ENCODE measurements at regions not wholly inside any gene's neighbourhood (a gene's known extent, or its start where the extent isn't known, plus 50 kb on each side); places are given as distances from the start of the nearest gene placed in this dataset.

GRCh38 chr13:37257706-37258105 is 152.2 kb upstream of the CSNK1A1L start:
- no peak for DNase-seq (ENCODE audit: low read depth in 1 of 2, low spot score in 1 of 2)
- in situ Hi-C loops (cut with HindIII; ENCODE audit: low pct_unique_long_range_greater_than_20kb, low sequenced_read_pairs) = no loop called here
- no peak for TF ChIP-seq JUND (IDR thresholded peaks at IDR 0.05; ENCODE audit: low read depth)

- TF ChIP-seq JUND (IDR thresholded peaks at IDR 0.05; ENCODE audit: low read depth) = no peak
- no peak for DNase-seq (ENCODE audit: low read depth in 1 of 2, low spot score in 1 of 2)
- in situ Hi-C loops (cut with HindIII; ENCODE audit: low pct_unique_long_range_greater_than_20kb, low sequenced_read_pairs) = no loop called here
These were observed 151.6 kb upstream of the CSNK1A1L start for GRCh38 chr13:37257051-37257450.

DNA sequence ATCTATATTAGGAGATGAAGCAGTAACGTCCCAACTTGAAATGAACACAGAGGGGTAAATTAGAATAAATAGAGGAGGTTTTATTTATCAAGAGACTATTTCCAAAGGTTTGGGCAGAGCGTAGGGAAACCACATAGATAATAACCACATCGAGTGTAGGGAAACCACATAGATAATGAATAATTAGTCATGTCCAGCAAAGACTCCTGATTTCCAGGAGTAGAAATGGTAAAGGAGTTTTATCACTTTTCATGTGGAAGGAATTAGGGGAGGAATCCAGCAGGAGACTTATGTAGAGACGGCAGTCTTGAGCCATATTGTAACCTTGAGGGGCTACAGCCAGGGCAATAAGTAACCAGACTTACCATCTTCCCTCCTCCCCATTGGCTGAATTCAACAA is 136.3 kb upstream of the CSNK1A1L start:
- in situ Hi-C loops (cut with HindIII; ENCODE audit: low pct_unique_long_range_greater_than_20kb, low sequenced_read_pairs) = no loop called here
- no peak for DNase-seq (ENCODE audit: low read depth in 1 of 2, low spot score in 1 of 2)
- TF ChIP-seq JUND (IDR thresholded peaks at IDR 0.05; ENCODE audit: low read depth) = no peak

DNA sequence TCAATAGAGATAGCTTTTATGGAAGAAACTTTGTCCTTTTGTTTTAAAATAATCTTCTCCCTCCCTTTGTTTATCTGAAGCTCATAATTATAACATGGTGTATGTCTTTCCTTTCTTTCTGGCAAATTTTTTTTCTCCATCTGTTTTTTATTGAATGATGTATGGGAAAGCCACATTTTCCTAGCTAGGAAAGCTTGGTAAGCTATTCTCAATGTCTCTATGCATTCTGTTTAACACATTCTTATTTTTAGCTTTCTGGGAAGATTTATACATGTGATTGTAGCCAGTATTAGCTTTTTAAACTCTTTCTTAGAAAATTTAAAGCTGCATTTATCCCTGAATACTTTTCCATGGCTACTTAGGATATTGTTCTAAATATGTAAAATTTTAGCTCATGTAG is 124.9 kb upstream of the CSNK1A1L start:
- no peak for DNase-seq (ENCODE audit: low read depth in 1 of 2, low spot score in 1 of 2)
- no peak for TF ChIP-seq JUND (IDR thresholded peaks at IDR 0.05; ENCODE audit: low read depth)
- in situ Hi-C loops (cut with HindIII; ENCODE audit: low pct_unique_long_range_greater_than_20kb, low sequenced_read_pairs) = no loop called here

- no peak for DNase-seq (ENCODE audit: low read depth in 1 of 2, low spot score in 1 of 2)
- no peak for TF ChIP-seq JUND (IDR thresholded peaks at IDR 0.05; ENCODE audit: low read depth)
- in situ Hi-C loops (cut with HindIII; ENCODE audit: low pct_unique_long_range_greater_than_20kb, low sequenced_read_pairs) = no loop called here
These were observed 124.5 kb upstream of the CSNK1A1L start for GRCh38 chr13:37229931-37230330.

DNA sequence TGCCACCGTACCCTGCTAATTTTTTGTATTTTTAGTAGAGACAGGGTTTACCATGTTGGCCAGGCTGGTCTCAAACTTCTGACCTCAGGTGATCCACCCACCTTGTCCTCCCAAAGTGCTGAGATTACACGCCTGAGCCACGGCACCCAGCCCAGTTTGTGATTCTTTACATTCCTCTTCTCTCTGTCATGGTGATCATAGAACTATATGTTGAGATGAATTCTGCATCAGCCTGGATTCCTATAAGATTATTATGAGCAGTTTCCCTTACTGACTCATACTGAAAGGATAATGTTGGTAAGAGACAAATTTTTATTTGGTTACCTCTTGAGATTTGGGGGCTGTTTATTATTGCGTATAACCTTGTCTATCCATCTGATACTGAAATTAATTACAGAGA is 121.5 kb upstream of the CSNK1A1L start:
- DNase-seq (ENCODE audit: low read depth in 1 of 2, low spot score in 1 of 2) = no peak
- no peak for TF ChIP-seq JUND (IDR thresholded peaks at IDR 0.05; ENCODE audit: low read depth)
- in situ Hi-C loops (cut with HindIII; ENCODE audit: low pct_unique_long_range_greater_than_20kb, low sequenced_read_pairs) = no loop called here

GRCh38 chr13:37225414-37226070 is 120.1 kb upstream of the CSNK1A1L start:
- TF ChIP-seq JUND (IDR thresholded peaks at IDR 0.05; ENCODE audit: low read depth) = no peak
- in situ Hi-C loops (cut with HindIII; ENCODE audit: low pct_unique_long_range_greater_than_20kb, low sequenced_read_pairs) = no loop called here
- DNase-seq (ENCODE audit: low read depth in 1 of 2, low spot score in 1 of 2) = no peak

DNA sequence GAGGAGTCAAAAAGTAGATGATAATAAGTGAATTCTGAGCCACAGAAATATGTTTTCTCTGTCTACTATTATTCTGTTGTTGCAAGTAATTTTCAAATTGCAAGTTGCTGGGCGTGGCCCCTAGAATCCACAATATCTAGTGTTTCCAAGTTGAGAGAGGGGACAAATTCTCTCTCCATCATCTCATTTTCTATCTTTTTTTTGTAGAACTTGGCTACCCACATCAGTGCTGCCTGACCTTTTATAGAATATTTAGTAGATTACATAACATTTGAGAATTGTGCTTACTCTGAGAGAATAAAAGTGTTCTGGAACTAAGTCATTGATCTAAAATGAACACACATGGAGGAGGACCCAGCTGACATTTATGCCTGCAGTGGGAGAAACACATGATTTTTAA is 110.9 kb upstream of the CSNK1A1L start:
- in situ Hi-C loops (cut with HindIII; ENCODE audit: low pct_unique_long_range_greater_than_20kb, low sequenced_read_pairs) = no loop called here
- TF ChIP-seq JUND (IDR thresholded peaks at IDR 0.05; ENCODE audit: low read depth) = no peak
- no peak for DNase-seq (ENCODE audit: low read depth in 1 of 2, low spot score in 1 of 2)

GRCh38 chr13:37212826-37213225 is 107.4 kb upstream of the CSNK1A1L start:
- no peak for TF ChIP-seq JUND (IDR thresholded peaks at IDR 0.05; ENCODE audit: low read depth)
- in situ Hi-C loops (cut with HindIII; ENCODE audit: low pct_unique_long_range_greater_than_20kb, low sequenced_read_pairs) = no loop called here
- no peak for DNase-seq (ENCODE audit: low read depth in 1 of 2, low spot score in 1 of 2)

GRCh38 chr13:37211487-37211886 is 106.0 kb upstream of the CSNK1A1L start:
- in situ Hi-C loops (cut with HindIII; ENCODE audit: low pct_unique_long_range_greater_than_20kb, low sequenced_read_pairs) = no loop called here
- TF ChIP-seq JUND (IDR thresholded peaks at IDR 0.05; ENCODE audit: low read depth) = no peak

GRCh38 chr13:37209621-37210580 is 104.4 kb upstream of the CSNK1A1L start:
- in situ Hi-C loops (cut with HindIII; ENCODE audit: low pct_unique_long_range_greater_than_20kb, low sequenced_read_pairs) = no loop called here
- no peak for TF ChIP-seq JUND (IDR thresholded peaks at IDR 0.05; ENCODE audit: low read depth)
- no peak for DNase-seq (ENCODE audit: low read depth in 1 of 2, low spot score in 1 of 2)

More at GRCh38 chr13:37211487-37211886, 106.0 kb upstream of the CSNK1A1L start:
- DNase-seq (ENCODE audit: low read depth in 1 of 2, low spot score in 1 of 2) = peak in 1 of 2 experiments; percentile 1

- no peak for DNase-seq (ENCODE audit: low read depth in 1 of 2, low spot score in 1 of 2)
- in situ Hi-C loops (cut with HindIII; ENCODE audit: low pct_unique_long_range_greater_than_20kb, low sequenced_read_pairs) = no loop called here
- no peak for TF ChIP-seq JUND (IDR thresholded peaks at IDR 0.05; ENCODE audit: low read depth)
These were observed 102.4 kb upstream of the CSNK1A1L start for GRCh38 chr13:37207691-37208451.
